Limb (tissue), 2 donors: ENCODE measurements at regions not wholly inside any gene's neighbourhood (a gene's known extent, or its start where the extent isn't known, plus 50 kb on each side); places are given as distances from the start of the nearest gene placed in this dataset.

Experiments
- DNase-seq, 2 donors: peaks; one replicate each; pipeline ENCODE4 v3.0.0-alpha.2; 2016; ENCODE audit errors: extremely low spot score in 2 of 2

GRCh38 chr3:102143536-102143935, 291.3 kb upstream of the ZPLD1 start:
- DNase-seq: no peak

DNA sequence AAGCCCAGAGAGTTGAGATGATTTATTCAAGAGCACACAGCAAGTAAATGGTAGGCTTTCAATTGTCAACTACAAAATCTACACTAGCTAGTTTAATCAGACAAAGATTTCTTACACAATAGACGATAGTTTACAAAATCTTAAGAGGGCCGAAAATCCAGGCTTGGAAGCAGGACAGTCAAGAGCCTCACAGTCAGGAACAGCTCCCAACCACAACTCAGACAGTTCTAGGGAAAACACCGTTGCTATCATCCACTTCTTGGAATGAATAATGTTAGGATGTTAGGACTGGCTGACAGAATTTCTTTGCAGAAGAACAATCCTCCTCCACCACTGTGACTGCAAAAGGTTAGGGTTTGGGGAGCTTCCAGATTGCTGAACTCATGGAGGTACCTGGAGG, 290.8 kb upstream of the ZPLD1 start:
- DNase-seq: no peak

DNA sequence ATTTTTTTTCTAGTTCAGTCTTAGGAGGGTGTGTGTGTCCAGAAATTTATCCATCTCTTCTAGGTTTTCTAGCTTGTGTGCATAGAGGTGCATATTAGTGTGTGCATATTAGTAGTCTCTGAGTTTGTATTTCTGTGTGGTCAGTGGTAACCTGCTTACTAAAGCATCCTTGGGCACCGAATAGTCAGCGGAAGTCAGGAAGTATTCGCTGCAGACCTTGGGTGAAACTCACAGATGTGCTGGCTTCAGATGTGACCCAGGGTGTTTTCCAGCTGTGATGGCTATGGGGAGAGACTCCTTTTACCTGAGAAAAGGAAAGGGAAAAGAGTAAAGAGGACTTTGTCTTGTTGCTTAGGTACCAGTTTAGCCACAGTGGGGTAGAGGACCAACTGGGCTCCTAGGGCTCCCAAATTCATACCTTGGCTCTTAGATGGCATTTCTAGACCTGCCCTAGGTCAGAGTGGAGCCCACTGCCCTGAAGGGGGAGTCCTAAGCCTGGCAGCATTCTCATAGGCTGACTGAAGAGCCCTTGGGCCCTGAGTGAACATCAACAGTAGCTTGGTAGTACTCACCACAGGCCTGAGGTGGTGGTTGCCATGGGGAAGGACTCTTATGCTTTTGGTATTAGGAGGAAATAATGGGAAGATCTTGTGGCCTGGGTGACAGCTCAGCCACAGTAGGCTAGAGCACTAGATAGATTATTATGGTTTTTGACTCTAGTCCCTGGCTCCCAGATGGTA, 286.0 kb upstream of the ZPLD1 start:
- no peak for DNase-seq

DNA sequence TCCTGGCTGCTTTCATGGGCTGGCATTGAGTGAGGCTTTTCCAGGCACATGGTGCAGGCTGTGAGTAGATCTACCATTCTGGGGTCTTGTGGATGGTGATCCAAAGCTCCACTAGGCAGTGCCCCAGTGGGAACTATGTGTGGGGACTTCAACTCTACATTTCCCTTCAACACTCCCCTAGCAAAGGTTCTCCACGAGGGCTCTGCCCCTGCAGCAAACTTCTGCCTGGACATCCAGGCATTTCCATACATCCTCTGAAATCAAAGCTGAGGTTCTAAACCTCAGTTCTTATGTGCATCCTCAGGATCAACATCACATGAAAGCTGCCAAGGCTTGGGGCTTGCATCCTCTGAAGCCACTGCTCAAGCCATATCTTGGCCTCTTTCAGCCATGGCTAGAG, 282.9 kb upstream of the ZPLD1 start:
- DNase-seq: no peak

- DNase-seq: no peak
Observed at GRCh38 chr3:102156426-102156825, 278.4 kb upstream of the ZPLD1 start.

DNA sequence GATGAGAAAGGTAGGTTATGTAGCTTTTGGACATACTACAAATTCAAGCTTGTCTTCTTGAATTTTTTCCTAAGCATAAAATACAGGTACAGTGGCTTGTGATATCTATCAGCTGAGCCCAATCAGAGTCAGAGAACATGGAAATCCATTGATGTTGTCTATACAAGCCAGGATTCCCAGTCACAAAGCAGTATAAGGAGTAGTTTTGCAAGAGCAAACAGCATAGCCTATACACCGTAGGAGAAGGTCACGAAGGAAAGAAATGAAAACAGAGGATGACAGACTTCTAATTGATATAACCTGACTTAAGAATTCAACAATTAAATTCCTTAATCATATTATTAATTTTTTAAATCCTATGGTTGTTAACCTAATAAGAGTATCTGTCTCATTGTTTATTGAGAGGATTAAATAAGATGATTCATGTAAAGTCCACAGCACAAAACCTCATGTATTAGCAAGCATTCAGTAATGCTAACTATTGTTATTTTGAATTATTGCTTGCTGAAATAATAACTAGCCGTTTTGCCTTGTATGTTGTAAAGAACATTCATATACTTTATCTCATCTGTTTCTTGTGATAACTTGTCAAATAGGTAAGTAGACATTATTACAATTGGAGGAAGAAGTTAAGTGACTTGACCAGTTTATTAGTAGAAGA, 276.6 kb upstream of the ZPLD1 start:
- no peak for DNase-seq

DNA sequence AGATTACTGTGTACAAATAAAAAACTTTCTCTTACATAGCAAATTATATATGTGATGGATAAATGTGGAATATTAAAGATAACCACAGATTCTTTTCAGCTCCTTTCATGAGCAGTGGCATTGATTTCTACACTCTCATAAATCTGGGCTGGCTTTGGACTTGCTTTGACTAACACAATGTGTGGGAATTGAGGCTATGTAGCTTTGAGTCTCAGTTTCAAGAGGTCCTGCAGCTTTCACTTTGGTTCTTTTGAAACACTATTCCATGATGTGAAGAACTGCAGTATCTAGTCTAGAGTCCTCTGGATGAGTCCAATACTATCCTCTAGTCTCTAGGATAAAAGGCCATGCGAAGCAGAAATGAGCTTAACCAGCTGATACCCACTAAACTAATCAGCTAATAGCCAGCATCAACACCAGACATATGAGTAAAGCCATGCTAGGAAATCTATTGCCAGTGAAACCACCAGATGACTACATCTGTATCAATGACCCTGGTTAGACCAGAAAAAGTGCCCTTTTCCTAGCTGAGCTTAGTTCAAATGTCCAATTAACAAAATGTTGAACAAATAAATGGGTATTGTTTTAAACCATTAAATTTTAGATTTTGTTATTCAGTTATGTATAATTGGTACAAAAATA, 274.9 kb upstream of the ZPLD1 start:
- no peak for DNase-seq

DNA sequence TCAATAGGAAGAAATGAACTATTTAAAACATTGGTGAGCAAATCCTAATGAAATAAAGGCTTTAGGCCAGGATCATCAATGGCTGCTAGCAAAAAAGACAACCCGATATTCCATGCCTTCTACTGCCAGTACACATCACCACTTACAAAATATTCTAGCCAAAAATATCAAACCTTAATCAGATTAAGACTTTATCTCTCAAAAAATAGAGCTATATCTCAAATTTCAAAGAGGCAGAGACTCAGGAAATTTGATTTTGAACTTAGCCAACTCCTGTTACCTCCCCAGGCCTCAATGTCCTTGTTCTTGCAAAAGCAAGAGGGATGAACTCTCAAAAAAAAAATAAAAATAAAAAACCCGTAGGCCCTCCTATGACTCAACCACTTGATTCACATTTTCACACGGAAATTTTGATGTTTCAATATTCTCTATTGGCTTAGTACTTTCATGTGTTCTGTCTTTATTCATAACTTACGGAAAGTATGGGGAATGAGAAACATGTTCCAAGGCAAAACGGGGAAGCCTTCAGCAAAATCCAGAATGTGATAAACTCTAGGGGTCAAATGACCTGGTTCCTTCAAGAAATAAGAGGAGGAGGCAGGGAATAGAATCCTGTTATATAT, 273.3 kb upstream of the ZPLD1 start:
- DNase-seq: no peak

- no peak for DNase-seq
Observed at GRCh38 chr3:102162251-102162650, 272.6 kb upstream of the ZPLD1 start.

DNA sequence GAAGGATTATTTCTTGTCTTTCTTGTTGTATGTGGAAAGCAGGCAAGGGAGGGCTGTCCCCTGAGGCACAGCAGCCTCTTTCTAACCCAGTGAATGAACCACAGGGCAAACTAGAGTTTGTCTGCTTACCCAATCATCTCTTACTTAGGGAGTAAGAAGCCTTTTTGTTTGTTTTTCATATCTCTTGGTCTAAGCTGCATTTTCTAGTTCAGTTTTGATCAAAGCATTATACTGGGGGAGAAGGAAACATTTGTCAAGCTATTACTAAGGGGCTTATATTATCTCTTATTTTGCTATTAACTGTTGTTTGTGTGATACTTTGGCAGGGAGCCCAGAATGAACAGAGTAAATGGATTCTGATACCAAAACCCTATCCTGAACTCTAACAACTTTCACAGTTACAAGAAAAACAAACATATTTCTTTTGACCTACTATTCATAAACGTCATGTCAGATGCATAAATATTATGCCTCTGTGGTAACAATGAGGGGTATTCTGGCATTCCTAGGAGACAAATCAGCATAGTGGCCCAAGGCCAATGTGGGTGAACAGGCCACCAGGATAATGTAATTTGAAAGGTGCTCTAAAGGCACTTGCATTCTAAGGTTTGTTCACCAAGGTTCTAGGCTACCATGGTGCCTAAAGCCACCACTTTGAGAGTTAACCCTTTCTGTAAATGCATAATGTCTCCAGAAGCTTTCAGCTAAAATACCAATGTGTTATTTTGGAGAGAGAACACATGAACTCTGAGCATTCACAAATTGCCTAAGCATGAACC, 271.6 kb upstream of the ZPLD1 start:
- DNase-seq: no peak

DNA sequence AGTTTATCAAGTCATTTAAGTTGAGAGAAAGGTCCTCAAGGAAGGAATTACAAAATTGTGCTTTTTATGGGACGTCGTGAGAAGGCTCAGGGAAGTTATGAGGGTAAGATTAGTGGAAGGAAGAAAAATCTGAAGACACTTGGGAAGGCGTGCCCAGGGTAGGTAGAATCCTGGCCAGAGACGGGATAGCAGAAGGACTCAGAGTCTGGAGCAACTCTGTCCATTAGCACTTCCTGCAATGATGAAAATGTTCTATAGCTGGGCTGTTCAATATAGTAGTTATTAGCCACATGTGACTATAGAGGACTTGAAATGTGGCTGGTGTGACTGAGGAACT, 271.0 kb upstream of the ZPLD1 start:
- DNase-seq: no peak

- DNase-seq: no peak
Observed at GRCh38 chr3:102165367-102165766, 269.4 kb upstream of the ZPLD1 start.

DNA sequence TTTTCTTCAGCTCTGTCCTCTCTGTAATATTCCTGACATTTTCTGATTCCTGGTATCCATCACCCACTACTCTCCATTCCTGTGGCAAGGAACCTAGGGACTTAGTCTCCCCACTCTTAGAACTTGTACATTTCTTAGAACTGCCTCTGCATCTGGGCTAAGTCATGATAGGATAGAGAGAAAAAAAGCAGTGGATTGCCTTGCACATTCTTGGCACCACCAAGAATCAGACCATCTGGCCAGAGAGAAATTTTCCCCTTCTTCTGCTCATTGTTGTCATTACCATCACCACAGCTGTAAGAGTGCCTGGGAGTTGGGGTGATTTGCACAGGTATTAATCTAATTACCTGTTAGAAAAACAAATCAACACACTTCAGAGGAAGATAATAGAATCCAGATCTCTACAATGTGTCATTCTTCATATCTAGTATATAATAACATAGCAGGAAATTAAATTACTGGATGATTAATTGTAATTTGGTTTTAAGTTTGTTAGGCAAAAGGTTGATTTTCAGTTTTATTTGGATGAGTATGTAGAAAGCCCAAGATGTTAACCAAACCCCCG, 264.8 kb upstream of the ZPLD1 start:
- DNase-seq: no peak

GRCh38 chr3:102170545-102170944, 264.3 kb upstream of the ZPLD1 start:
- DNase-seq: no peak

- no peak for DNase-seq
Observed at GRCh38 chr3:102174312-102174712, 260.5 kb upstream of the ZPLD1 start.

DNA sequence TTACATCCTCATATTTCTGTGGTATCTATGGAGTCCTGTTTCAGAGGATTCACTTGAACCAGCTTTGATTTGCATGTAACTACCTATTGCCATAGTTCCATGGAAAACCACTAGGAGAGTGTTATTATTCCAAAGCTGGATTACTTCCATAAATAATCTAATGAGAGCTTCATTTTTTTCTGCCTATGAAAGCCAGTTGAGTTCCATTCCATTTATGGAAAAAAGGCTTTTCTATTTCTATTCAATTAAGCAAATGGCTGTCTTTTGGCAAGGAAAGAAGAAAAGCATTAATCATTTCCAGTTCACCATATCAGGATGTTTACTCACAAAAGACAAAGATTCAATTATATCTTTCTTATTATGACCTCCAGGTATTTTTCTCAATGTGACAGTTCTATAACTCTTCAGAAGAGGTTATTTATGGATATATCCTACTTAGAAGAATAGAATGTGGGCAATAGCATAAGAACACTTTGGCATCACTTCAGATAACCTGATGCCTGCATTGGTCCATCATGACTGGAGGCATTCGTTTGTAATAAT, 259.9 kb upstream of the ZPLD1 start:
- no peak for DNase-seq

- DNase-seq: no peak
Observed at GRCh38 chr3:102176333-102177050, 258.3 kb upstream of the ZPLD1 start.

DNA sequence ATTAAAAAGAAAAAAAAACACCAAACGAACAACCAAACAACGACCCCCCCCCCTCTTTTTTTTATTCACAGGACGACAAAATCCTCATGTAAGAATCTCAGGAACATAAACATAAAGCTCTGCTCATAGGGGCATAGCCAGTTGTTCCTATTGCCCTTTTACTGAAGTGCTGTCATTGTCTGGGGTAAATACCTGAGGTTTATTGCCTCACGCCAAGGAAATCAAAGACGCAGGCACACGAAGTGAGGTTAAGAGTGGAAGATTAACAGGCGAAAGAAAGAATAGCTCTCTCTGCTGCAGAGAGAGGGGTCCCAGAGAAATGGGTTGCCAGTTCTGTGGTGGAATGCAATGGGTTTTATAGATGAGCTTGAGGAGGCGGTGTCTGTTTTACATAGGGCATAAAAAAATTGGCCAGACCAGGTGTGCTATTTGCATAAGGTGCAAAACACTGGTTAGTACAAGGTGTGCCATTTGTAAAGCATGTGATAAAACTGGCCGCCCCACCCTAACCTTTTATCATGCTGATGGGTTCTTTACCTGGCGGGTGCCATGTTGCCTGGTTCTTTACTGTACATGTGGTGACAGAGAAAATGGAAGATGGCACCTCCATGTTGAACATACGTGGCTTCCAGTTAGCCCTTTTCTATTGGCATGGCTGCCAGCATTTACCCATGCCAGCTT, 257.6 kb upstream of the ZPLD1 start:
- no peak for DNase-seq

DNA sequence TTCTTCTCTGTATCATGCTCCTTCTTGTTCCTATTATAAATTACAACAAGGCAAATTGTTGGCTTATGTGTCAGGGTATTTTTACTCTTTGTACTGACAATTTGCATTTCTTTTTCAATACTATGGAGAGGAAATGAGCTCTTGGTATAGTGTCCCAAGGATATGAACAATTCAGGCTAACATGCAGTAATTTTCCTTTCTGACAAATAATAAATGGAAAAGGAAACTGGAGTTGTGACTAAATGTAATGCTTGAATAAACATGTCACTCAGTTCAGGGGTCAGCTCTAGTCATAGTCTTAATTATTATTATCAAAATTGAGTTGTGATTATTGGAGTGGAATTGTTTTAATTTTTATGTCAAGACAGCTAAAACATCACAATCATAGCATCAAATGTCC, 256.0 kb upstream of the ZPLD1 start:
- no peak for DNase-seq
